D341Med (cell line): ENCODE measurements at regions not wholly inside any gene's neighbourhood (a gene's known extent, or its start where the extent isn't known, plus 50 kb on each side); places are given as distances from the start of the nearest gene placed in this dataset.

Experiments used
- DNase-seq: peaks from one replicate; pipeline ENCODE4 v3.0.0; 2012; ENCODE audit warnings: low spot score

- DNase-seq = no peak
Measured at GRCh38 chr1:69436151-69436550, 131.6 kb upstream of the LRRC7 start.

DNA sequence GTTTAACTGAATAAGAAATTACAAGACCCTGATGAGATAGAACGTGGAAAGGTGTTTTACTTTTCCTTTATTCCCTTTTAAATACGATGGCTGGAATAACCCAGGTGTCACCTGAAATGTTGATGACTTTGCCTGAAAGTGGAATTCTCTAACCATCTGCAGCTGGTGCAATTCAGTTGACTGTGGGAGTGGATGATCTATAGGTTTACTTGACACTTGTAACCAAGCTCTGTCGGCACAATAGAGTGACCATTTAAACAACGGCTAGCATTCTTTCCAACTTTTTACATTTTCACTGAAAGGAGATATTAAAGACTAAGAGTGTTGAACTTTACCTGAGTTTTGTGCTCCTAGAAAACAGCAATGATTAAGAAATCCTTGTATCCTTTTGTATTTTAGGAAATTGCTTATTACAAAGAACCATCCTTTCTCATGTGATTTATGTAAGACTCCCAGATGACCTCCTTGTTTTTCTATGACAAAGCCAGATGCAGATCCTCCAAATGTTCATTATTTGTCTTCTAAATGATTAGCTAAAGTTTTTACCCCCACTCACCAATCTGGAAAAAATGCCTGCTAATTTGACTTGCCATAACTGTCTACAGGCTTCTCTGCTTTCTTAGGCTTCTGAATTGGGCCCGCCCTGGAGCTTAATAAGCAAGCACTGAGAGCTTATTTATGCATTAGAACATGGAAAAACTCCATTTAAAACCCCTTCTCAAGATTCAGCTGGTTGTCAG, 129.5 kb upstream of the LRRC7 start:
- no peak for DNase-seq

DNA sequence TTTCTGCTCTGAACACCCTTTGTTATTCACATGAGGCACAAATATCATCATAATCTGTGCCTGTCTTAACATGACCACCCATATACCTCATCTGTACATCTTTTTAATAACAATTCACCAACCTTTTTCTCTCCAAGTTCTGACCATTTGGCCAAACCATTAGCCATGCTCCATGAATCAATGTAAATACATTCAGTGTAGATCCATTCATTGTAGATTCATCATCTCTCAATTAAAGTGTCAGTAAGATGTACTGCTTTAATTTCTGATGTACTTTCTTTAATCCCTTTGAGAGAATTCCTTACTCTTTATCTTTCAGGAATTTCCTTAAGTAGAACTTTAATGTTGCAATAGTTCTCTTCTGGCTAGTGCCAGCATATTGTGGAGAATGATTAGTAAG, 126.2 kb upstream of the LRRC7 start:
- DNase-seq = no peak

DNA sequence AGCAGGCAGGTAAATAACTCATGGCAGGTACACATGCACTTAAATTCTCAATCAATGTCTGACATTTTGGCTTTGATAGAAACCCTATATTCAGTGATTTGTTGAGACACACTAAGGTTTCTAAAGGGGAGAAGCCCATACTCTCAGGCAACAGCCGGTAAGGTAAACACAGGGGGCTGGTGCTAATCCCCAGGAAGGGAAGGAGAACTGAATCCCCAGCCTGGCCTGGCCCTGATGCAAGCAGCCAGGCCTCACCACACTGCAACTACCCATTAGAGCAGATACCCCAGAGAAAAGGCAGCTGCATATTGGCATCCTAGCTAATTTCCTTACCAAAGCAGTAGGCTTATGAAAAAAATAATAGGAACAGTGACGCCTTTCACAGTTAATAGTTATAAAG, 116.5 kb upstream of the LRRC7 start:
- no peak for DNase-seq

- DNase-seq = no peak
Measured at GRCh38 chr1:69455718-69456117, 112.0 kb upstream of the LRRC7 start.

GRCh38 chr1:69459244-69459643, 108.5 kb upstream of the LRRC7 start:
- DNase-seq = no peak

DNA sequence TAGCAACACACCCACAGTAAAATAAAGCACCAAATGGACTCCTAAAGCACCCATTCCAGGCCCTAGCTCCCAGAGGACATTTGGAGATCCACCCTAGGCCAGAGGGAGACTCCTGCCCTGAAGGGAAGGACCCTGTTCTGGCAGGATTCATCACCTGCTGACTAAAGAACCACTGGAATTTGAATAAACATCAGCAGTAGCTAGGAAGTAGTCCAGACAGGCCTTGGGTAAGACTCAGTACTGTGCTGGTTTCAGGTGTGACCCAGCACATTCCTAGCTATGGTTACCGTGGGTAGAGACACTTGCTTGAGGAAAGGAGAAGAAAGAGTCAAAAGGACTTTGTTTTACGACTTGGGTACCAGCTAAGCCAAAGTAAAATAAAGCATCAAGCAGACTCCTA, 92.7 kb upstream of the LRRC7 start:
- no peak for DNase-seq

DNA sequence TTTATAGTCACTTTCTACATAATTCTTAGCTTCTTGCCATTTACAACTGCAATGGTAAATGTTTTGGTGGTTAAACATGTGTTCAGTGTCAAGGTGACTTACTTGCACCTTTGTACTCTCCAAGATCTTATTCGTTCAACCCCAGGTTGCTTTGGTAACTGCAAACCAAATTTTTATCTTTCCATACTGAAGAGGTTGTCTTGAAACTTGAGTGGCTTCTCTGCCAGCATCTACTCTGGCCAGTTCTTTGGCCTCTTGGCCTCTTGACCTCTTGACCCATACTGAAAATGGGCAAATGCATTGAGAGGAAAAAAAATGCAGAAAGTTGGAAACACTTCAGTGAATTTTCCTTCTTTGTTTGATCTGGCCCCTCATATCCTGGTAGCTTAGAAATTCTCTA, 88.0 kb upstream of the LRRC7 start:
- DNase-seq = no peak

- no peak for DNase-seq
Measured at GRCh38 chr1:69483246-69483645, 84.5 kb upstream of the LRRC7 start.

GRCh38 chr1:69485616-69486015, 82.1 kb upstream of the LRRC7 start:
- no peak for DNase-seq

DNA sequence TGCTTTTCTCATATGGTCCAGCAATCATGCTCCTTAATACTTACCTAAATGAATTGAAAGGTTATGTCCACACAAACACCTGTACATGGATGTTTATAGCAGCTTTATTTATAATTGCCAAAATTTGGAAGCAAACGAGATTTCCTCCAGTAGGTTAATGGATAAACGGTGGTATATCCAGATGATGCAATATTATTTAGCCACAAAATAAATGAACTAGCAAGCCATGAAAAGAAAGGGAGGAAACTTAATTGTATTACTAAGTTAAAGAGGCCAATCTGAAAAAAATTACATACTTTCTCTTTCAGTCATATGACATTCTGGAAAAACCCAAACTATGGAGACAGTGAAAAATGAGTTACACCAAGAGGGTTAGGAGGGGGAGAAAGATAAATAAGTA, 76.3 kb upstream of the LRRC7 start:
- DNase-seq = no peak

DNA sequence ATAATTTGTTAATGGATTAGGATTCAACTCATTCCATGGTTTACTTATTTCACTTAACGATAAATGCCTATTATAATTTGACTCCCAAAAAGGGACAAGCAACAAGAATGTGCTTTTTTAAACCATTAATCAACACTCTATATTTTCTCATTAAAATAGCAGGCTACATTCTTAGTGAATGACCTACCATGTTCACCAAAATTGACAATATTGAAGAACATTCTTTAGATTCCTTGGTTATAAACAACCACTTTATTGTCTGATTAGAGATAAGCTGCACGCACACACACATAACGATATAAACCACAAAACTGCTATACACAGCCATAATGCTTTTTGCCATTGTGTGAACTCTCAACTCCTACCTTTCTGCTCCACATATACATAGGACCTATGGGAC, 75.4 kb upstream of the LRRC7 start:
- DNase-seq = no peak

GRCh38 chr1:69494221-69494620, 73.5 kb upstream of the LRRC7 start:
- no peak for DNase-seq

DNA sequence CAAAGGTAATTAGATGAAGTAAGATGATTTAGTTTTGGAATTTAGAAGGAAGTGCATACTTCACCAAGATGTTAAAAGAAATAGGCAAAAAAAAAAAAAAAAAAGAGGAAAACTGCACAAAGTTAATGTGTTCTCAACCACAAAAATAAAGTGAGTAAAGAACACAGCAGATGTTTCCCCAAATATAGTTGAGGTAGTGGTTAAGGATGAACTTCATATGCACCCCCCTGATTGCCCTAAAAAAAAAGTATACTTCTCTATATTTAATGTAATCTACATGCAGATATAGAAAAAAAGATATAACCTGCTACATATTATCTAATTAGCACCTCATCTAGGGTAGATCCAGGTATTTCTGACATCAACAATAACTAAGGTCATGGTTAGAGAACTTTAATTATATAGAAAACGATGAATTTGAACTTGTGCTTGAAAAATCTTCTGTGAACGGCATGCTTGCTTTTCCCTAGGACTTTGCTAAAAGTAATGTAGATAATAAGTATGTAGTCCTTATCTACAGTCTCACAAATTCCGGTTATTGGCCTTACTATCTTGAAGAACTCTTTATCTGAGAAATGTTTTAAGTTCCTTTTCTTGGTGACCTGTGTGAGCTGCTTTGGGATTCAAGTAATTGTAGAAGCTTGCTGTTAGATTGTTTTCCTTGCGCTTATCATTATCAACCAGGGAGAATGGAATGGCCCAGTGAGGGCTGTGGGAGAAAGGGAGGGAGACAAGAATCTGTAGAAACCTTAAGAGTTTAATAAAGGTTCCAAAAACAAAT, 70.1 kb upstream of the LRRC7 start:
- no peak for DNase-seq

- DNase-seq = no peak
Measured at GRCh38 chr1:69498711-69499110, 69.0 kb upstream of the LRRC7 start.

GRCh38 chr1:69499203-69499803, 68.4 kb upstream of the LRRC7 start:
- DNase-seq = no peak

GRCh38 chr1:69502991-69503390, 64.7 kb upstream of the LRRC7 start:
- DNase-seq = no peak

DNA sequence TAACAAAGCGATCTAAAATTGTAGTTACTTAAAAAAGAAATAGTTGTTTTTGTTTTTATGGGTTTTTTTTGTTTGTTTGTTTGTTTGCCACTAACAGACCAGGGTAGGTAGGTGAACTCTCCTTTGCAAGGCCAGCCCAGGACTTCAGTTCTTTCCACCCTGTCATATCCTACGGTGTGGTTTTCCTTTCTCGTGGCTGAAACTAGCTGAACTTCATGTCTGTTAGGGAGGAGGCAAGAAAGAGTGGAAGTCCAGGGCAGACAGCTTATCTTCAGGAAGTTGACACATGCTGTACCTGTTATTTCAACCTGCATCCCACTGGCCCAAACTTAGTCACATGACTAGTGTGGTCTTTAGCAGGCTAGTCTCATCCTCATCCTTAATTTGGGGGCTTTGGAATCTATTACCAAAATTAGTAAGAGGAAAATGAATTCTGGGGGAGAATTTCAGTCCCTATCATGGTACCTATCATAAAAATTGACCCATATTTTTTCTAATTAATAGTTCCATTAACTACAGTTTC, 62.9 kb upstream of the LRRC7 start:
- no peak for DNase-seq

GRCh38 chr1:69506311-69506710, 61.4 kb upstream of the LRRC7 start:
- no peak for DNase-seq

- DNase-seq = no peak
Measured at GRCh38 chr1:69506721-69507120, 61.0 kb upstream of the LRRC7 start.

- no peak for DNase-seq
Measured at GRCh38 chr1:69510026-69510425, 57.7 kb upstream of the LRRC7 start.

GRCh38 chr1:69511426-69512192, 56.1 kb upstream of the LRRC7 start:
- no peak for DNase-seq
